ENCODE measurements at regions not wholly inside any gene's neighbourhood (a gene's known extent, or its start where the extent isn't known, plus 50 kb on each side); places are given as distances from the start of the nearest gene placed in this dataset.

GRCh38 chr1:229988534-229988933 lies 78.5 kb upstream of the GALNT2 start:
- Histone ChIP-seq H3K9me3 (no peaks in the 10 kb centered on the region), H3K36me3 (no peaks in the 10 kb centered on the region), H3K4me1 (peaks cover 0 to 2% (median 0%) of the 10 kb centered on the region in 4 donors), H3K4me3 (no peak overlapping the region), H3K27me3 (no peaks in the 10 kb centered on the region), H3K27ac (no peak overlapping the region)
- in situ Hi-C loops (cut with MboI; ENCODE audit: low pct_ligation_motif_present in 1 of 4, low pct_unique_long_range_greater_than_20kb in 1 of 4, low sequenced_read_pairs in 3 of 4) (no loop called here), intact Hi-C loops (cut with DNase I; ENCODE audit: low total_unique reads) (no loop called here)
- TF ChIP-seq CTCF (IDR thresholded peaks at IDR 0.05), result no peak
- no peak for TF ChIP-seq EP300 (IDR thresholded peaks at IDR 0.05; ENCODE audit: low read depth)
- no peak for TF ChIP-seq POLR2A (IDR thresholded peaks at IDR 0.05)
- TF ChIP-seq POLR2AphosphoS5 (IDR thresholded peaks at IDR 0.05), result no peak
- 91% methylated on average over 5 of the region's 5 CpGs; no CpG with 5 or more reads in 1 of the 2 donors for WGBS, 2 donors (ENCODE audit: low coverage in 1 of 2)
- no peak for DNase-seq

- WGBS, 2 donors (ENCODE audit: low coverage in 1 of 2), result 58 to 84% methylated on average over 3 to 4 of the region's 4 CpGs
- H3K9me3 ChIP-seq, result no peaks in the 10 kb centered on the region
- H3K4me3 ChIP-seq, result no peak overlapping the region
- TF ChIP-seq CTCF (IDR thresholded peaks at IDR 0.05) (no peak), POLR2AphosphoS5 (IDR thresholded peaks at IDR 0.05) (no peak), EP300 (IDR thresholded peaks at IDR 0.05; ENCODE audit: low read depth) (no peak), POLR2A (IDR thresholded peaks at IDR 0.05) (no peak)
- in situ Hi-C loops (cut with MboI; ENCODE audit: low pct_ligation_motif_present in 1 of 4, low pct_unique_long_range_greater_than_20kb in 1 of 4, low sequenced_read_pairs in 3 of 4), result no loop called here
- intact Hi-C loops (cut with DNase I; ENCODE audit: low total_unique reads), result no loop called here
- no peaks in the 10 kb centered on the region for H3K36me3 ChIP-seq
- H3K27me3 ChIP-seq, result no peaks in the 10 kb centered on the region
- peaks cover 0 to 2% (median 0%) of the 10 kb centered on the region in 4 donors for H3K4me1 ChIP-seq
- DNase-seq, result no peak
- H3K27ac ChIP-seq, result no peak overlapping the region
Measured at GRCh38 chr1:229989591-229990248, 77.3 kb upstream of the GALNT2 start.

- Histone ChIP-seq H3K9me3 (no peaks in the 10 kb centered on the region), H3K4me1 (peaks cover 0 to 2% (median 0%) of the 10 kb centered on the region in 4 donors), H3K36me3 (no peaks in the 10 kb centered on the region), H3K27ac (no peak overlapping the region), H3K27me3 (no peaks in the 10 kb centered on the region), H3K4me3 (no peak overlapping the region)
- in situ Hi-C loops (cut with MboI; ENCODE audit: low pct_ligation_motif_present in 1 of 4, low pct_unique_long_range_greater_than_20kb in 1 of 4, low sequenced_read_pairs in 3 of 4), result no loop called here
- WGBS, 2 donors (ENCODE audit: low coverage in 1 of 2), result 63 to 81% methylated on average over 2 to 8 of the region's 8 CpGs
- no peak for DNase-seq
- intact Hi-C loops (cut with DNase I; ENCODE audit: low total_unique reads), result no loop called here
- TF ChIP-seq EP300 (IDR thresholded peaks at IDR 0.05; ENCODE audit: low read depth), result no peak
- TF ChIP-seq CTCF (IDR thresholded peaks at IDR 0.05), result no peak
- TF ChIP-seq POLR2A (IDR thresholded peaks at IDR 0.05), result no peak
- no peak for TF ChIP-seq POLR2AphosphoS5 (IDR thresholded peaks at IDR 0.05)
Measured at GRCh38 chr1:229990326-229990725, 76.7 kb upstream of the GALNT2 start.

- intact Hi-C loops (cut with DNase I; ENCODE audit: low total_unique reads), result no loop called here
- in situ Hi-C loops (cut with MboI; ENCODE audit: low pct_ligation_motif_present in 1 of 4, low pct_unique_long_range_greater_than_20kb in 1 of 4, low sequenced_read_pairs in 3 of 4), result no loop called here
- no peaks in the 10 kb centered on the region for H3K36me3 ChIP-seq
- no peaks in the 10 kb centered on the region for H3K27me3 ChIP-seq
- no peak overlapping the region for H3K4me3 ChIP-seq
- no peaks in the 10 kb centered on the region for H3K9me3 ChIP-seq
- H3K4me1 ChIP-seq, result peaks cover 0 to 2% (median 0%) of the 10 kb centered on the region in 4 donors
- TF ChIP-seq POLR2A (IDR thresholded peaks at IDR 0.05) (no peak), CTCF (IDR thresholded peaks at IDR 0.05) (no peak), POLR2AphosphoS5 (IDR thresholded peaks at IDR 0.05) (no peak), EP300 (IDR thresholded peaks at IDR 0.05; ENCODE audit: low read depth) (no peak)
- no peak for DNase-seq
- no peak overlapping the region for H3K27ac ChIP-seq
- 77 to 81% methylated on average over 5 to 8 of the region's 8 CpGs for WGBS, 2 donors (ENCODE audit: low coverage in 1 of 2)
Measured at GRCh38 chr1:229991104-229991513, 75.9 kb upstream of the GALNT2 start.
